Endothelial cell (in vitro differentiated cells): ENCODE measurements at regions not wholly inside any gene's neighbourhood (a gene's known extent, or its start where the extent isn't known, plus 50 kb on each side); places are given as distances from the start of the nearest gene placed in this dataset.
A peak's percentile ranks its signal among the peaks of the same experiment; 100 is the strongest.

ENCODE experiments used
- DNase-seq: peaks from one replicate; pipeline ENCODE4 v3.0.0; 2021; ENCODE audit warnings: low spot score
- H3K27ac Mint-ChIP-seq: one replicate; pipeline ENCODE4 v1.8.0; 2021; ENCODE audit warnings: mixed read lengths, inconsistent platforms; ENCODE audit not compliant: unreplicated experiment
- H3K27me3 Mint-ChIP-seq: one replicate; pipeline ENCODE4 v1.8.0; 2021; ENCODE audit warnings: mild to moderate bottlenecking, moderate library complexity, mixed read lengths, inconsistent platforms; ENCODE audit not compliant: unreplicated experiment
- H3K36me3 Mint-ChIP-seq: one replicate; pipeline ENCODE4 v1.8.0; 2021; ENCODE audit warnings: mild to moderate bottlenecking, low read depth, mixed read lengths, inconsistent platforms; ENCODE audit not compliant: unreplicated experiment
- H3K4me1 Mint-ChIP-seq: one replicate; pipeline ENCODE4 v1.8.0; 2021; ENCODE audit warnings: mild to moderate bottlenecking, mixed read lengths, inconsistent platforms; ENCODE audit not compliant: unreplicated experiment
- H3K4me3 Mint-ChIP-seq: one replicate; pipeline ENCODE4 v1.8.0; 2021; ENCODE audit warnings: mild to moderate bottlenecking, mixed read lengths, inconsistent platforms; ENCODE audit not compliant: unreplicated experiment
- H3K9me3 Mint-ChIP-seq: one replicate; pipeline ENCODE4 v1.8.0; 2021; ENCODE audit warnings: mixed read lengths, inconsistent platforms; ENCODE audit not compliant: unreplicated experiment
- CTCF ChIP-seq: fragments of 200-600 bp; sonication (generic); IDR thresholded peaks from one replicate; pipeline ENCODE4 v1.5.0; 2021; ENCODE audit warnings: antibody characterized with exemption; ENCODE audit not compliant: unreplicated experiment

- no peak for TF ChIP-seq CTCF
- Mint-ChIP-seq H3K27me3 (no peaks in the 10 kb centered on the region), H3K4me1 (peaks cover 23% of the 10 kb centered on the region)
These were observed 99.4 kb upstream of the TARS1 start for GRCh38 chr5:33341351-33341750.

GRCh38 chr5:33343676-33344327 is 97.0 kb upstream of the TARS1 start:
- Mint-ChIP-seq H3K4me1 (peaks cover 21% of the 10 kb centered on the region), H3K27ac (no peak overlapping the region), H3K27me3 (no peaks in the 10 kb centered on the region), H3K9me3 (no peaks in the 10 kb centered on the region), H3K4me3 (no peak overlapping the region), H3K36me3 (no peaks in the 10 kb centered on the region)
- DNase-seq, result no peak
- no peak for TF ChIP-seq CTCF

More at GRCh38 chr5:33341351-33341750, 99.4 kb upstream of the TARS1 start:
- Mint-ChIP-seq H3K36me3 (no peaks in the 10 kb centered on the region), H3K4me3 (no peak overlapping the region), H3K27ac (no peak overlapping the region), H3K9me3 (no peaks in the 10 kb centered on the region)
- DNase-seq, result no peak

- Mint-ChIP-seq H3K9me3 (no peaks in the 10 kb centered on the region), H3K27me3 (no peaks in the 10 kb centered on the region), H3K4me3 (no peak overlapping the region), H3K36me3 (no peaks in the 10 kb centered on the region), H3K4me1 (no peaks in the 10 kb centered on the region), H3K27ac (no peak overlapping the region)
- DNase-seq, result no peak
- TF ChIP-seq CTCF, result no peak
These were observed 94.2 kb upstream of the TARS1 start for GRCh38 chr5:33346534-33346933.

GRCh38 chr5:33361781-33362180 is 79.0 kb upstream of the TARS1 start:
- H3K4me3 Mint-ChIP-seq, result no peak overlapping the region

More at GRCh38 chr5:33361781-33362180, 79.0 kb upstream of the TARS1 start:
- H3K27ac Mint-ChIP-seq, result peak overlapping the region; percentile 54
- DNase-seq, result no peak
- peaks cover 22% of the 10 kb centered on the region for H3K4me1 Mint-ChIP-seq
- H3K9me3 Mint-ChIP-seq, result peaks cover 4% of the 10 kb centered on the region
- peaks cover 5% of the 10 kb centered on the region for H3K36me3 Mint-ChIP-seq
- no peak for TF ChIP-seq CTCF
- no peaks in the 10 kb centered on the region for H3K27me3 Mint-ChIP-seq
